PC-9 (cell line): ENCODE measurements at regions not wholly inside any gene's neighbourhood (a gene's known extent, or its start where the extent isn't known, plus 50 kb on each side); places are given as distances from the start of the nearest gene placed in this dataset.
"Not testable (repeated sequence)": the region's sequence is repeated elsewhere in the genome, so short reads cannot be mapped to it uniquely, and the experiment has no call there.

Source experiments
- BruUV-seq: library from RNA; stranded (reverse); fragments of 400-500 nt; replicated peaks from 2 replicates; lab custom pipeline; 2021; lab: Mats Ljungman, UMichigan
- CTCF ChIA-PET: fragments of 300-600 bp; sonication (Branson Sonifier 250); formaldehyde crosslinking; loops from one replicate; lab custom pipeline; 2022; ENCODE audit warnings: antibody characterized with exemption; lab: Charles Lee
- POLR2A ChIA-PET: fragments of 300-600 bp; sonication (Branson Sonifier 250); formaldehyde crosslinking; loops from one replicate; lab custom pipeline; 2022; ENCODE audit warnings: antibody characterized with exemption; ENCODE audit not compliant: unreplicated experiment; lab: Charles Lee
- DNase-seq, 2 experiments: peaks; one replicate each; pipeline versions ENCODE4 v3.0.0 to v3.0.0-alpha.2; 2015 to 2022; ENCODE audit warnings: mixed read lengths in 1 of 2
- H2AFZ ChIP-seq: fragments of 200-600 bp; sonication (generic); 2 replicates; pipeline ENCODE4 v1.8.1; 2017; ENCODE audit warnings: antibody characterized with exemption
- H3F3A ChIP-seq: fragments of 200-600 bp; sonication (generic); 2 replicates; pipeline ENCODE4 v1.8.1; 2017; ENCODE audit warnings: antibody characterized with exemption, mild to moderate bottlenecking, low read depth; ENCODE audit not compliant: insufficient read depth
- H3K27ac ChIP-seq: fragments of 200-600 bp; sonication (generic); 2 replicates; pipeline ENCODE4 v1.6.1; 2016; ENCODE audit warnings: mixed run types
- H3K27me3 ChIP-seq: fragments of 200-600 bp; sonication (generic); 2 replicates; pipeline ENCODE4 v1.6.1; 2016; ENCODE audit warnings: low read depth, mixed run types; ENCODE audit not compliant: insufficient read depth
- H3K36me3 ChIP-seq: fragments of 200-600 bp; sonication (generic); 2 replicates; pipeline ENCODE4 v1.6.1; 2016; ENCODE audit warnings: low read depth, mixed run types
- H3K4me1 ChIP-seq: fragments of 200-600 bp; sonication (generic); replicated peaks from 2 replicates; pipeline ENCODE4 v1.6.1; 2016; ENCODE audit warnings: mixed run types; ENCODE audit not compliant: insufficient read depth
- H3K4me2 ChIP-seq: fragments of 200-600 bp; sonication (generic); 2 replicates; pipeline ENCODE4 v1.6.1; 2017; ENCODE audit warnings: mixed run types
- H3K4me3 ChIP-seq: fragments of 200-600 bp; sonication (generic); 2 replicates; pipeline ENCODE4 v1.6.1; 2016; ENCODE audit warnings: mixed run types
- H3K79me2 ChIP-seq: fragments of 200-600 bp; sonication (generic); 2 replicates; pipeline ENCODE4 v1.6.1; 2017; ENCODE audit warnings: low read depth, mixed run types
- H3K9me2 ChIP-seq: fragments of 200-600 bp; sonication (generic); 2 replicates; pipeline ENCODE4 v1.8.1; 2017; ENCODE audit warnings: mild to moderate bottlenecking; ENCODE audit not compliant: insufficient read depth
- H3K9me3 ChIP-seq: fragments of 200-600 bp; sonication (generic); 2 replicates; pipeline ENCODE4 v1.8.1; 2016; ENCODE audit warnings: low read depth; ENCODE audit not compliant: insufficient read depth
- H4K20me1 ChIP-seq: fragments of 200-600 bp; sonication (generic); 2 replicates; pipeline ENCODE4 v1.8.1; 2017; ENCODE audit not compliant: insufficient read depth
- CTCF ChIP-seq: fragments of 200-600 bp; sonication (generic); conservative IDR thresholded peaks from 2 replicates; pipeline ENCODE4 v1.6.1; 2017; ENCODE audit warnings: mixed run types, antibody characterized with exemption, mild to moderate bottlenecking, moderate library complexity
- EZH2 ChIP-seq: fragments of 200-600 bp; sonication (generic); IDR thresholded peaks from 2 replicates; pipeline ENCODE4 v1.8.0; 2017; ENCODE audit warnings: antibody characterized with exemption, low read depth
- intact Hi-C: fragments of 100-400 bp; cut with micrococcal nuclease; formaldehyde crosslinking; loops from one replicate; pipeline ENCODE4 v1.10.0; 2022; ENCODE audit not compliant: unreplicated experiment

DNA sequence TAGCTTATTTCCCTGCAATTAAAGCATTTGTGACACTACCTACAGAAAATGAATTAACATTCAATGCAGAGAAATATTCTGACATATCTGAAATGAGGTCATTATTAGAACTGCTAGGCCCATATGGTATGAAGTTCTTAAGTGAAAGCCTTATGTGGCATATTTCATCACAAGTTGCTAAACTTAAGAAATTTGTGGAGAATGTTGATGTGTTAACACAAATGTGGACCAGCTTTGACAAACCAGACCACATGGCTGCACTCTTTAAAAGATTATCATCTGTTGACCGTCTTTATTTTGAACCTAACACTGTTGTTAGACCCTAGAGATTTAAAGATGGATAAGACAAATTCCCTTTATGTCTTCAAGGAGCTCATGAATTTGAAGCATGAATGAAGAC, 1024.1 kb downstream of the RPA4 start:
- Histone ChIP-seq H3K79me2 (no peaks in the 10 kb centered on the region), H3K4me3 (no peak overlapping the region), H3K9me2 (no peaks in the 10 kb centered on the region), H3K36me3 (no peaks in the 10 kb centered on the region), H3F3A (no peaks in the 10 kb centered on the region), H4K20me1 (no peaks in the 10 kb centered on the region), H3K9me3 (no peaks in the 10 kb centered on the region), H3K27ac (no peak overlapping the region), H3K27me3 (no peaks in the 10 kb centered on the region), H3K4me1 (no peaks in the 10 kb centered on the region), H2AFZ (no peak overlapping the region), H3K4me2 (no peak overlapping the region)
- TF ChIP-seq EZH2: no peak
- no peak for TF ChIP-seq CTCF
- DNase-seq: no peak
- BruUV-seq: no TSS peak
- ChIA-PET POLR2A (no interaction called here), CTCF (no interaction called here)
- intact Hi-C loops: no loop called here

GRCh38 chrX:97909245-97909644, 1025.5 kb downstream of the RPA4 start:
- Histone ChIP-seq H2AFZ (no peak overlapping the region), H3K27me3 (no peaks in the 10 kb centered on the region), H3F3A (no peaks in the 10 kb centered on the region), H3K4me2 (no peak overlapping the region), H3K27ac (no peak overlapping the region), H3K4me3 (no peak overlapping the region), H3K9me2 (no peaks in the 10 kb centered on the region), H3K79me2 (no peaks in the 10 kb centered on the region), H3K4me1 (no peaks in the 10 kb centered on the region), H3K36me3 (no peaks in the 10 kb centered on the region), H4K20me1 (no peaks in the 10 kb centered on the region), H3K9me3 (no peaks in the 10 kb centered on the region)
- TF ChIP-seq EZH2 (no peak), CTCF (no peak)
- intact Hi-C loops: no loop called here
- DNase-seq: no peak
- ChIA-PET CTCF (no interaction called here), POLR2A (no interaction called here)
- no TSS peak for BruUV-seq

- H3K36me3 ChIP-seq, H3K4me3 ChIP-seq, H3K4me1 ChIP-seq, intact Hi-C loops, DNase-seq, BruUV-seq, H3K4me2 ChIP-seq, H3K27ac ChIP-seq, H3K9me3 ChIP-seq, POLR2A ChIA-PET, H3K27me3 ChIP-seq, H3F3A ChIP-seq, H3K79me2 ChIP-seq, H4K20me1 ChIP-seq, H2AFZ ChIP-seq, H3K9me2 ChIP-seq, CTCF ChIA-PET: not testable (repeated sequence)
Measured at GRCh38 chrX:97915390-97915789, 1031.7 kb downstream of the RPA4 start.

DNA sequence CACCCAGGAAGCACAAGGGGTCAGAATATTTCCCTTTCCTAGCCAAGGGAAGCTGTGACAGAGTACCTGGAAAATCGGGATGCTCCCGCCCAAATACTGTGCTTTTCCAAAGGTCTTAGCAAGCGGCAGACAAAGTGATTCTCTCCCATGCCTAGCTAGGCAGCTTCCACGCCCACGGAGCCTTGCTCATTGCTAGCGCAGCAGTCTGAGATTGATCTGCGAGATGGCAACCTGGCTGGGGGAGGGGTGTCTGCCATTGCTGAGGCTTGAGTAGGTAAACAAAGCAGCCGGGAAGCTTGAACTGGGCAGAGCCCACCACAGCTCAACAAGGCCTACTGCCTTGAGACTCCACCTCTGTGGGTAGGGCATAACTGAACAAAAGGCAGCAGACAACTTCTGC, 1037.5 kb downstream of the RPA4 start:
- H3K27ac ChIP-seq, H2AFZ ChIP-seq, H4K20me1 ChIP-seq, H3K36me3 ChIP-seq, H3K9me2 ChIP-seq, DNase-seq, H3K79me2 ChIP-seq, H3K4me1 ChIP-seq, H3K4me2 ChIP-seq, H3F3A ChIP-seq, H3K4me3 ChIP-seq, POLR2A ChIA-PET, intact Hi-C loops, CTCF ChIA-PET, H3K27me3 ChIP-seq, BruUV-seq, H3K9me3 ChIP-seq: not testable (repeated sequence)
